ENCODE measurements at regions not wholly inside any gene's neighbourhood (a gene's known extent, or its start where the extent isn't known, plus 50 kb on each side); places are given as distances from the start of the nearest gene placed in this dataset.

DNA sequence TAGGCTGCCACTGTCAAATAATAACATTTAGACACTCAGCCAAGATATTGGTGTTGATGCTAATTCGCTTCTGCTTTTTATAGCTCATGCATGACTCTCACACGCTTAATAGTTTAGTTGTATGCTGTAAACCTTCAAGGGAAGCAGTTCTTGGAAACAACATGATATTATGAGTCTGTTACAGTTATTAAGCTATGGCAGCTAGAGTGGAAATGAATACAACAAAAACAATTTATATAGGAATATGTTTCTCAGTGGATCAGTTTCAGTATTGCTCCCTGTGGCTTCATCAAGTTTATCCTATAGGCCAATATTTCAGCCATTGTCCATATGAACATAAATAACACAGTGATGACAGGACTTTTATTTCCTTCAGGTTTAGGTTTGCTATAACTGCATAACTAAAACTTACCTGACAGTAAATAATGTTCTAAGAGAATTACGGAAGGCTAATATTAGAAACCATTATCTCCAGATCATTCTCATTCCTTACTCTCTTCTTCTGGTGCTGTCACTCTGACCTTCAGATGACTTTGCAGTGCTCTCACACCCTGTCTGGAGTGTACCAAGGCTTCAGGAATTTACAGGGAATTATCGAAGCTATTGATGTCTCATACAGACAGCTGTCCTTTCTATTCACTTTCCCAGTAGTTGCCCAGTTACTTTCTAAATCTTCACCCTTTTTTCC lies 555.0 kb downstream of the ANKRD50 start:
- TF ChIP-seq EZH2phosphoT487 (IDR thresholded peaks at IDR 0.05; ENCODE audit: borderline replicate concordance, low read depth, low read length) = no peak
- TF ChIP-seq, protein P1, sequence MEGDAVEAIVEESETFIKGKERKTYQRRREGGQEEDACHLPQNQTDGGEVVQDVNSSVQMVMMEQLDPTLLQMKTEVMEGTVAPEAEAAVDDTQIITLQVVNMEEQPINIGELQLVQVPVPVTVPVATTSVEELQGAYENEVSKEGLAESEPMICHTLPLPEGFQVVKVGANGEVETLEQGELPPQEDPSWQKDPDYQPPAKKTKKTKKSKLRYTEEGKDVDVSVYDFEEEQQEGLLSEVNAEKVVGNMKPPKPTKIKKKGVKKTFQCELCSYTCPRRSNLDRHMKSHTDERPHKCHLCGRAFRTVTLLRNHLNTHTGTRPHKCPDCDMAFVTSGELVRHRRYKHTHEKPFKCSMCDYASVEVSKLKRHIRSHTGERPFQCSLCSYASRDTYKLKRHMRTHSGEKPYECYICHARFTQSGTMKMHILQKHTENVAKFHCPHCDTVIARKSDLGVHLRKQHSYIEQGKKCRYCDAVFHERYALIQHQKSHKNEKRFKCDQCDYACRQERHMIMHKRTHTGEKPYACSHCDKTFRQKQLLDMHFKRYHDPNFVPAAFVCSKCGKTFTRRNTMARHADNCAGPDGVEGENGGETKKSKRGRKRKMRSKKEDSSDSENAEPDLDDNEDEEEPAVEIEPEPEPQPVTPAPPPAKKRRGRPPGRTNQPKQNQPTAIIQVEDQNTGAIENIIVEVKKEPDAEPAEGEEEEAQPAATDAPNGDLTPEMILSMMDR (conservative IDR thresholded peaks at IDR 0.05; ENCODE audit: low read length) = no peak

Measured in OCI-LY7 (cell line).